H9 (cell line): ENCODE measurements at regions not wholly inside any gene's neighbourhood (a gene's known extent, or its start where the extent isn't known, plus 50 kb on each side); places are given as distances from the start of the nearest gene placed in this dataset.

ENCODE experiments used
- DNase-seq: peaks from one replicate; pipeline ENCODE4 v3.0.0-alpha.2; 2017
- H2AFZ ChIP-seq: one replicate; pipeline ENCODE4 v1.6.1; 2013; ENCODE audit warnings: mild to moderate bottlenecking, low read length, control low read depth, moderate library complexity
- H2AK5ac ChIP-seq: 2 replicates; pipeline ENCODE4 v1.6.1; 2013; ENCODE audit warnings: low read length, control low read depth, mixed read lengths; ENCODE audit not compliant: insufficient read length
- H2BK120ac ChIP-seq: one replicate; pipeline ENCODE4 v1.6.1; 2013; ENCODE audit warnings: low read depth, mild to moderate bottlenecking, low read length, control low read depth, inconsistent platforms; ENCODE audit not compliant: poor library complexity, severe bottlenecking
- H2BK12ac ChIP-seq: 2 replicates; pipeline ENCODE4 v1.6.1; 2013; ENCODE audit warnings: low read length, control low read depth, mixed read lengths, low read depth; ENCODE audit not compliant: insufficient read length
- H2BK15ac ChIP-seq: 2 replicates; pipeline ENCODE4 v1.6.1; 2013; ENCODE audit warnings: low read depth, low read length, control low read depth
- H2BK20ac ChIP-seq: one replicate; pipeline ENCODE4 v1.6.1; 2013; ENCODE audit warnings: low read depth, mild to moderate bottlenecking, low read length, control low read depth, inconsistent platforms; ENCODE audit not compliant: poor library complexity, severe bottlenecking
- H2BK5ac ChIP-seq: 2 replicates; pipeline ENCODE4 v1.6.1; 2013; ENCODE audit warnings: low read length, control low read depth, mixed read lengths; ENCODE audit not compliant: insufficient read length
- H3K14ac ChIP-seq: 2 replicates; pipeline ENCODE4 v1.6.1; 2013; ENCODE audit warnings: low read length, control low read depth; ENCODE audit not compliant: insufficient read depth
- H3K18ac ChIP-seq: 2 replicates; pipeline ENCODE4 v1.6.1; 2013; ENCODE audit warnings: low read depth, mild to moderate bottlenecking, mixed read lengths, low read length, control low read depth; ENCODE audit not compliant: insufficient read length
- H3K23ac ChIP-seq: 2 replicates; pipeline ENCODE4 v1.6.1; 2013; ENCODE audit warnings: low read length, control low read depth, mixed read lengths, low read depth; ENCODE audit not compliant: insufficient read length
- H3K23me2 ChIP-seq: 2 replicates; pipeline ENCODE4 v1.6.1; 2013; ENCODE audit warnings: low read depth, mild to moderate bottlenecking, mixed read lengths, low read length, control low read depth; ENCODE audit not compliant: insufficient read length, poor library complexity, severe bottlenecking
- H3K27ac ChIP-seq: 2 replicates; pipeline ENCODE4 v1.5.1; 2013; ENCODE audit warnings: low read length, control low read depth, mixed read lengths, low read depth; ENCODE audit not compliant: insufficient read length
- H3K27me3 ChIP-seq: 2 replicates; pipeline ENCODE4 v1.6.1; 2013; ENCODE audit warnings: low read length, control low read depth, inconsistent platforms; ENCODE audit not compliant: insufficient read depth
- H3K4ac ChIP-seq: 2 replicates; pipeline ENCODE4 v1.6.1; 2013; ENCODE audit warnings: low read depth, mild to moderate bottlenecking, control low read depth, inconsistent platforms, low read length, moderate library complexity
- H3K4me1 ChIP-seq: 2 replicates; pipeline ENCODE4 v1.6.1; 2013; ENCODE audit warnings: low read length, control low read depth, inconsistent platforms; ENCODE audit not compliant: insufficient read depth
- H3K4me2 ChIP-seq: 2 replicates; pipeline ENCODE4 v1.6.1; 2013; ENCODE audit warnings: low read length, control low read depth, mixed read lengths; ENCODE audit not compliant: insufficient read length, insufficient read depth
- H3K56ac ChIP-seq: 2 replicates; pipeline ENCODE4 v1.6.1; 2013; ENCODE audit warnings: low read depth, mild to moderate bottlenecking, mixed read lengths, low read length, control low read depth; ENCODE audit not compliant: insufficient read length
- H3K79me1 ChIP-seq: 2 replicates; pipeline ENCODE4 v1.6.1; 2013; ENCODE audit warnings: low read depth, mild to moderate bottlenecking, moderate library complexity, low read length, control low read depth, inconsistent platforms; ENCODE audit not compliant: insufficient read depth, poor library complexity, severe bottlenecking
- H3K79me2 ChIP-seq: 2 replicates; pipeline ENCODE4 v1.6.1; 2013; ENCODE audit warnings: low read length, control low read depth, inconsistent platforms; ENCODE audit not compliant: insufficient read depth
- H3K9ac ChIP-seq: 2 replicates; pipeline ENCODE4 v1.6.1; 2013; ENCODE audit warnings: low read length, control low read depth, mixed read lengths; ENCODE audit not compliant: insufficient read length; ENCODE audit errors: extremely low read depth
- H3K9me3 ChIP-seq: one replicate; pipeline ENCODE4 v1.6.1; 2013; ENCODE audit warnings: low read depth, low read length, inconsistent platforms; ENCODE audit not compliant: control insufficient read depth
- H3T11ph ChIP-seq: one replicate; pipeline ENCODE4 v1.6.1; 2013; ENCODE audit warnings: mild to moderate bottlenecking, low read length, control low read depth, inconsistent platforms
- H4K20me1 ChIP-seq: one replicate; pipeline ENCODE4 v1.6.1; 2013; ENCODE audit not compliant: control insufficient read depth, insufficient read length, insufficient read depth
- H4K5ac ChIP-seq: 2 replicates; pipeline ENCODE4 v1.6.1; 2013; ENCODE audit warnings: low read depth, mild to moderate bottlenecking, mixed read lengths, low read length, control low read depth; ENCODE audit not compliant: insufficient read length
- H4K8ac ChIP-seq: replicated peaks from 2 replicates; pipeline ENCODE4 v1.6.1; 2013; ENCODE audit warnings: low read length, control low read depth, mixed read lengths, low read depth; ENCODE audit not compliant: insufficient read length
- H4K91ac ChIP-seq: 2 replicates; pipeline ENCODE4 v1.6.1; 2013; ENCODE audit warnings: low read depth, mild to moderate bottlenecking, moderate library complexity, mixed read lengths, low read length, control low read depth; ENCODE audit not compliant: insufficient read length
- H3K27ac Mint-ChIP-seq, 3 experiments: 2 replicates in 2 of 3; 3 replicates in 1 of 3; pipeline ENCODE4 v1.8.0; 2020 to 2021; ENCODE audit warnings: mixed read lengths in 3 of 3, mild to moderate bottlenecking in 1 of 3, moderate library complexity in 1 of 3
- H3K27me3 Mint-ChIP-seq: 2 replicates; pipeline ENCODE4 v1.8.0; 2021; ENCODE audit warnings: low read depth, mild to moderate bottlenecking, moderate library complexity, mixed read lengths
- H3K36me3 Mint-ChIP-seq, 3 experiments: 2 replicates in 2 of 3; 3 replicates in 1 of 3; pipeline ENCODE4 v1.8.0; 2020 to 2021; ENCODE audit warnings: low read depth in 3 of 3, mixed read lengths in 3 of 3; ENCODE audit not compliant: insufficient read depth in 1 of 3
- H3K4me1 Mint-ChIP-seq, 2 experiments: 2 replicates each; pipeline ENCODE4 v1.8.0; 2020; ENCODE audit warnings: mixed read lengths in 2 of 2
- H3K4me3 Mint-ChIP-seq, 2 experiments: 2 replicates in 1 of 2; 3 replicates in 1 of 2; pipeline ENCODE4 v1.8.0; 2020 to 2021; ENCODE audit warnings: mild to moderate bottlenecking in 2 of 2, mixed read lengths in 2 of 2, moderate library complexity in 1 of 2
- H3K9me3 Mint-ChIP-seq, 2 experiments: 2 replicates in 1 of 2; 3 replicates in 1 of 2; pipeline ENCODE4 v1.8.0; 2020; ENCODE audit warnings: mild to moderate bottlenecking in 2 of 2, mixed read lengths in 2 of 2, moderate library complexity in 1 of 2
- CTCF ChIP-seq: fragments of 200-600 bp; sonication (generic); conservative IDR thresholded peaks from 3 replicates; pipeline ENCODE4 v1.8.0; 2021; ENCODE audit warnings: antibody characterized with exemption, mild to moderate bottlenecking
- WGBS: extraction: QIAGEN DNeasy Blood & Tissue Kit; methylation state at CpG from one replicate; pipeline ENCODE4 v1.1.7; 2013; ENCODE audit warnings: missing lambda C conversion rate, low lambda C conversion rate, mixed read lengths; ENCODE audit not compliant: insufficient read length; ENCODE audit errors: extremely low coverage; 5-methylcytosine and 5-hydroxymethylcytosine counted together

DNA sequence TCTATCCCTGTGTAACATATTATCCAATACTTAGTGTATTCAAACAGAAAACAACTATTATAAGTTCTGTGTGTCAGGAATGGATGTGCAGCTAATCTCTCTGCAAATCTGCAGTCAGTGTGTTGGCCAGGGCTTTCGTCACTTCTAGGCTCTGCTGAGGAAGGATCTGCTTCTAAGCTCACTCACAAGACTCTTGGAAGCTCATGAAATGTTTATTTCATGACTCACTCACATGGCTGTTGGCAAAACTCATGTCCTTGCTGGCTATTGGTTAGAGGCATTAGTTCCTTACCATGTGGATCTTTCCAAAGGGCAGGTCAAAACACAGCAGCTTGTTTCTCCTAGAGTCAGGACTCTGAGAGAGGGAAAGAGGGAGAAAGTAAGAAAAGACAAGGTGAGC is 367.4 kb upstream of the SMARCA2 start:
- H2BK5ac ChIP-seq, result no peak overlapping the region
- DNase-seq, result no peak
- no peak overlapping the region for H3K9ac ChIP-seq
- Mint-ChIP-seq H3K4me3 (no peak overlapping the region), H3K4me1 (no peaks in the 10 kb centered on the region), H3K9me3 (peaks cover 3 to 43% of the 10 kb centered on the region in 2 experiments; a peak in 4 of 5 replicates), H3K27ac (no peak overlapping the region), H3K27me3 (no peaks in the 10 kb centered on the region), H3K36me3 (peaks cover 0 to 12% (median 0%) of the 10 kb centered on the region in 3 experiments; a peak in 2 of 7 replicates)
- H3K79me2 ChIP-seq, result no peaks in the 10 kb centered on the region
- H2AK5ac ChIP-seq, result no peak overlapping the region
- TF ChIP-seq CTCF, result no peak
- H3K23me2 ChIP-seq, result no peaks in the 10 kb centered on the region
- H3K56ac ChIP-seq, result no peak overlapping the region
- no peaks in the 10 kb centered on the region for H3K79me1 ChIP-seq
- no peaks in the 10 kb centered on the region for H4K20me1 ChIP-seq
- H3K9me3 ChIP-seq, result no peaks in the 10 kb centered on the region
- no peak overlapping the region for H4K8ac ChIP-seq
- no peak overlapping the region for H3K23ac ChIP-seq
- no peak overlapping the region for H4K5ac ChIP-seq
- no peak overlapping the region for H2AFZ ChIP-seq
- H4K91ac ChIP-seq, result no peak overlapping the region
- no peak overlapping the region for H3K4me2 ChIP-seq
- H3T11ph ChIP-seq, result no peak overlapping the region
- H3K4ac ChIP-seq, result no peak overlapping the region
- H2BK120ac ChIP-seq, result no peak overlapping the region
- no peak overlapping the region for H3K18ac ChIP-seq
- no peak overlapping the region for H2BK15ac ChIP-seq
- H2BK20ac ChIP-seq, result no peak overlapping the region
- no peak overlapping the region for H2BK12ac ChIP-seq
- H3K27ac ChIP-seq, result no peak overlapping the region
- no peak overlapping the region for H3K14ac ChIP-seq
- no CpG with 5 or more reads among the region's 1 CpG for WGBS
- H3K4me1 ChIP-seq, result no peaks in the 10 kb centered on the region
- H3K27me3 ChIP-seq, result no peaks in the 10 kb centered on the region
